OCI-LY1 (cell line): ENCODE measurements at regions not wholly inside any gene's neighbourhood (a gene's known extent, or its start where the extent isn't known, plus 50 kb on each side); places are given as distances from the start of the nearest gene placed in this dataset.

Experiments
- CTCF ChIP-seq: fragments of 200-600 bp; sonication (generic), shearing (Covaris generic); IDR thresholded peaks from 2 replicates; pipeline ENCODE4 v1.5.1; 2017; ENCODE audit warnings: mild to moderate bottlenecking, antibody characterized with exemption, low read length, moderate library complexity, mixed read lengths
- EZH2 ChIP-seq: fragments of 200-600 bp; sonication (generic), shearing (Covaris generic); IDR thresholded peaks from 2 replicates; pipeline ENCODE4 v1.8.0; 2017; ENCODE audit warnings: borderline replicate concordance, mixed run types, mild to moderate bottlenecking, antibody characterized with exemption, low read length, moderate library complexity, mixed read lengths

- TF ChIP-seq CTCF (no peak), EZH2 (no peak)
Measured at GRCh38 chr18:42340423-42341009, 385.5 kb downstream of the PIK3C3 start.
